Colonic mucosa (tissue), 4 donors: ENCODE measurements at regions not wholly inside any gene's neighbourhood (a gene's known extent, or its start where the extent isn't known, plus 50 kb on each side); places are given as distances from the start of the nearest gene placed in this dataset.

Experiments used
- DNase-seq: peaks from one replicate; pipeline ENCODE4 v3.0.0-alpha.2; 2020
- H3K27ac ChIP-seq: fragments of 200-600 bp; one replicate; pipeline ENCODE4 v1.8.0; 2021
- H3K27me3 ChIP-seq: fragments of 200-600 bp; one replicate; pipeline ENCODE4 v1.8.0; 2021
- H3K36me3 ChIP-seq: fragments of 200-600 bp; one replicate; pipeline ENCODE4 v1.8.0; 2021
- H3K4me1 ChIP-seq: fragments of 200-600 bp; one replicate; pipeline ENCODE4 v1.8.0; 2021; ENCODE audit warnings: mild to moderate bottlenecking
- H3K4me3 ChIP-seq: fragments of 200-600 bp; one replicate; pipeline ENCODE4 v1.8.0; 2021
- H3K9ac ChIP-seq, 2 donors: one replicate each; pipeline ENCODE4 v1.7.0; 2013; ENCODE audit warnings: control low read depth in 2 of 2, low read depth in 2 of 2, low read length in 2 of 2
- H3K9me3 ChIP-seq: fragments of 200-600 bp; one replicate; pipeline ENCODE4 v1.8.0; 2021
- CTCF ChIP-seq: fragments of 200-600 bp; IDR thresholded peaks from one replicate; pipeline ENCODE4 v1.8.0; 2022; ENCODE audit warnings: antibody characterized with exemption, mild to moderate bottlenecking
- intact Hi-C: fragments of 100-400 bp; cut with DNase I; formaldehyde crosslinking; loops from one replicate; pipeline ENCODE4 v1.14.1; 2022
- donor health status: healthy.
- donor health status: DM: no; HTN: no; CAD: no.
- donor health status: DM: no; HTN: no; CAD: no.

DNA sequence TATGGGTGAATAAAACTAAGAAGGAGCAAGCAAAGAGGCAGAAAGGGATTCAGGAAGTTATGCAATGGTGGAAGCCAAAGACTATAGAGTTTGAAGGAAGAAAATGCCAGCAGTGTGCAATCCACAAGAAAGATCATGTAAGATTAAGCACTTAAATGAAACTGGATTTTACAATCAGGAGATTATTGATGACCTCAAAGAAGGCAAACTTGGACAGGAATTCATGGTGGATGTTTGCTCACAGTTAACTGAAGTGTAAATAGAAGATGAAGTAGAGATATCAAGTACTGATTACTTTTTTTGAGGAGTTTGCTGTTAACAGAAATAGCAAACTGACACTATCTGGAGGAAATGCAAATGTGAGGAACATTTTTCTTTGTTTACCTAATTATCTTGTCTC is 308.9 kb downstream of the RND3 start:
- no peak overlapping the region for H3K4me3 ChIP-seq
- no peaks in the 10 kb centered on the region for H3K4me1 ChIP-seq
- DNase-seq: no peak
- TF ChIP-seq CTCF: no peak
- H3K27ac ChIP-seq: no peak overlapping the region
- no peaks in the 10 kb centered on the region for H3K36me3 ChIP-seq
- H3K27me3 ChIP-seq: no peaks in the 10 kb centered on the region
- H3K9ac ChIP-seq: no peak overlapping the region
- intact Hi-C loops: no loop called here
- no peaks in the 10 kb centered on the region for H3K9me3 ChIP-seq

GRCh38 chr2:150174971-150175421 is 312.5 kb downstream of the RND3 start:
- Histone ChIP-seq H3K27me3 (no peaks in the 10 kb centered on the region), H3K9me3 (no peaks in the 10 kb centered on the region), H3K9ac (no peak overlapping the region), H3K27ac (no peak overlapping the region), H3K4me3 (no peak overlapping the region), H3K36me3 (no peaks in the 10 kb centered on the region), H3K4me1 (no peaks in the 10 kb centered on the region)
- intact Hi-C loops: no loop called here
- TF ChIP-seq CTCF: no peak
- DNase-seq: no peak

- no peak overlapping the region for H3K27ac ChIP-seq
- no peak overlapping the region for H3K9ac ChIP-seq
- no peaks in the 10 kb centered on the region for H3K27me3 ChIP-seq
- TF ChIP-seq CTCF: no peak
- no peaks in the 10 kb centered on the region for H3K4me1 ChIP-seq
- no peaks in the 10 kb centered on the region for H3K36me3 ChIP-seq
- H3K4me3 ChIP-seq: no peak overlapping the region
- intact Hi-C loops: no loop called here
- H3K9me3 ChIP-seq: no peaks in the 10 kb centered on the region
- no peak for DNase-seq
Observed at GRCh38 chr2:150174056-150174805, 313.2 kb downstream of the RND3 start.

DNA sequence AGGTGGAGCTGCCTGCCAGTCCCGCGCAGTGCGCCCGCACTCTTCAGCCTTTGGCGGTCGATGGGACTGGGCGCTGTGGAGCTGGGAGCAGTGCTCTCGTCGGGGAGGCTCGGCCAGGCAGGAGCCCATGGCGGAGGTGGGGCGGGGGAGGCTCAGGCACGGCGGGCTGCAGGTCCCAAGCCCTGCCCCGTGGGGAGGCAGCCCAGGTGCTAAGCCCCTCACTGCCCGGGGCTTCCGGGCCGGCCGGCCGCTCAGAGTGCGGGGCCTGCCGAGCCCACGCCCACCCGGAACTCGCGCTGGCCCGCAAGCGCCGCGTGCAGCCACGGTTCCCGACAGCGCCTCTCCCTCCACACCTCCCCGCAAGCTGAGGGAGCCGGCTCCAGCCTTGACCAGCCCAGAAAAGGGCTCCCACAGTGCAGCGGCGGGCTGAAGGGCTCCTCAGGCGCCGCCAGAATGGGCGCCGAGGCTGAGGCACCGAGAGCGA is 316.4 kb downstream of the RND3 start:
- DNase-seq: no peak
- H3K4me3 ChIP-seq: no peak overlapping the region
- H3K9ac ChIP-seq: no peak overlapping the region
- intact Hi-C loops: no loop called here
- no peak overlapping the region for H3K27ac ChIP-seq
- no peak for TF ChIP-seq CTCF
- H3K9me3 ChIP-seq: no peaks in the 10 kb centered on the region
- no peaks in the 10 kb centered on the region for H3K4me1 ChIP-seq
- H3K27me3 ChIP-seq: no peaks in the 10 kb centered on the region
- no peaks in the 10 kb centered on the region for H3K36me3 ChIP-seq

GRCh38 chr2:150169237-150169629 is 318.2 kb downstream of the RND3 start:
- no peak overlapping the region for H3K9ac ChIP-seq

More at GRCh38 chr2:150169237-150169629, 318.2 kb downstream of the RND3 start:
- no peaks in the 10 kb centered on the region for H3K36me3 ChIP-seq
- no peak overlapping the region for H3K27ac ChIP-seq
- intact Hi-C loops: no loop called here
- H3K4me3 ChIP-seq: no peak overlapping the region
- no peaks in the 10 kb centered on the region for H3K27me3 ChIP-seq
- no peak for TF ChIP-seq CTCF
- no peaks in the 10 kb centered on the region for H3K4me1 ChIP-seq
- no peaks in the 10 kb centered on the region for H3K9me3 ChIP-seq
- peak; percentile 34 for DNase-seq
